ENCODE measurements at regions not wholly inside any gene's neighbourhood (a gene's known extent, or its start where the extent isn't known, plus 50 kb on each side); places are given as distances from the start of the nearest gene placed in this dataset.

GRCh38 chr1:173413271-173413707 lies 63.8 kb upstream of the PRDX6 start (continued):
- no peak for TF ChIP-seq ZBTB4 (CRISPR knock-in tag; IDR thresholded peaks at IDR 0.05)
- no peak for TF ChIP-seq FOS (IDR thresholded peaks at IDR 0.05; ENCODE audit: borderline replicate concordance, extremely low read depth, insufficient read length)
- peak; percentile 45; the same call in 1 of the 2 replicates for TF ChIP-seq TBL1XR1 (IDR thresholded peaks at IDR 0.05; ENCODE audit: low read depth, low read length)
- TF ChIP-seq RB1 (IDR thresholded peaks at IDR 0.05; ENCODE audit: borderline replicate concordance) = 0 out of 2 replicates have a peak, but pooled peaks have one; percentile 15
- 0 out of 2 replicates have a peak, but pooled peaks have one; percentile 7 for TF ChIP-seq TARDBP (IDR thresholded peaks at IDR 0.05; ENCODE audit: borderline replicate concordance)
- no peak for TF ChIP-seq E2F4 (IDR thresholded peaks at IDR 0.05; ENCODE audit: low read depth, low read length)
- peak; percentile 70; the same call in 1 of the 2 replicates for TF ChIP-seq CHD2 (IDR thresholded peaks at IDR 0.05; ENCODE audit: borderline replicate concordance, low read depth, low read length)
- TF ChIP-seq IKZF2 (IDR thresholded peaks at IDR 0.05) = peak; percentile 74 to 80
- peak; percentile 71 for TF ChIP-seq POLR2A (IDR thresholded peaks at IDR 0.05; ENCODE audit: low read depth, low read length)
- peak; percentile 41; the same call in 1 of the 2 replicates for TF ChIP-seq TCF3 (IDR thresholded peaks at IDR 0.05; ENCODE audit: borderline replicate concordance, insufficient read depth, low read depth, low read length)
- no peak for TF ChIP-seq FOXM1 (IDR thresholded peaks at IDR 0.05; ENCODE audit: low read depth, low read length)
- peak; percentile 43; the same call in 1 of the 2 replicates for TF ChIP-seq SPI1 (IDR thresholded peaks at IDR 0.05; ENCODE audit: borderline replicate concordance, insufficient read depth, low read depth, low read length)
- TF ChIP-seq EP300 (IDR thresholded peaks at IDR 0.05; ENCODE audit: borderline replicate concordance in 1 of 2, control insufficient read depth in 1 of 2, low read depth in 2 of 2, low read length in 2 of 2) = peak; percentile 36 to 40; a peak in 2 of 4 replicates
- peak; percentile 77; the same call in 1 of the 2 replicates for TF ChIP-seq POLR2AphosphoS5 (IDR thresholded peaks at IDR 0.05; ENCODE audit: low read length)
- no peak for TF ChIP-seq HCFC1 (IDR thresholded peaks at IDR 0.05; ENCODE audit: low read length)
- TF ChIP-seq MTA2 (IDR thresholded peaks at IDR 0.05; ENCODE audit: low read depth) = peak; percentile 81
- TF ChIP-seq MEF2A (IDR thresholded peaks at IDR 0.05; ENCODE audit: insufficient read depth, low read depth, low read length) = 0 out of 2 replicates have a peak, but pooled peaks have one; percentile 7
- TF ChIP-seq SIX5 (IDR thresholded peaks at IDR 0.05; ENCODE audit: low read depth, low read length, severe bottlenecking) = no peak
- peak; percentile 85 for TF ChIP-seq EED (IDR thresholded peaks at IDR 0.05; ENCODE audit: low read depth)
- TF ChIP-seq GATAD2B (conservative IDR thresholded peaks at IDR 0.05; ENCODE audit: low read depth) = 0 out of 2 replicates have a peak, but pooled peaks have one; percentile 58
- no peak for TF ChIP-seq USF1 (IDR thresholded peaks at IDR 0.05; ENCODE audit: borderline replicate concordance, extremely low read length, insufficient read depth, low read depth, low read length)
- TF ChIP-seq ZNF592 (IDR thresholded peaks at IDR 0.05) = no peak

All from GM12878 (cell line).